Stimulated activated CD8-positive, alpha-beta memory T cell treated with anti-CD3 and anti-CD28 coated beads, Interleukin-12 subunit alpha, Interleukin-12 subunit beta, amount 100 ng/mL, for 1 hour (primary cell): ENCODE measurements at regions not wholly inside any gene's neighbourhood (a gene's known extent, or its start where the extent isn't known, plus 50 kb on each side); places are given as distances from the start of the nearest gene placed in this dataset.

Experiments
- DNase-seq: peaks from one replicate; pipeline ENCODE4 v3.0.0-alpha.2; 2020; ENCODE audit warnings: low read depth

DNA sequence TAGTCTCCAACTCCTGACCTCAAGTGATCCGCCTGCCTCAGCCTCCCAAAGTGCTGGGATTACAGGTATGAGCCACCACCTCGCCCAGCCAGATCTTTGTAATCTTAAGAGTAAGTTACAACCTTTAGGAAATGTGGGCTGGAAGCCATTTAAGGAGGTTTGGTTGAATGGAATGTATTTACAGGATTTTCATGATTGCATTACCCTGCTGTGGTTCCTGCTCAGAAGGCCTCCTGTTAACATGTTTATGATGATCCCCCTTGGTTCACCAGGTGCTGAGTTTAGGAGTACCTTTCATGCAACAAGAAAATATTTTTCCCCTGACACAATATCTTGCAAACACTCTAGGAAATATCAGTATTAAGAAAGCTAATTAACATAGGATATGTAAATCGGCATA, 187.4 kb upstream of the SH3BP4 start:
- DNase-seq: no peak

DNA sequence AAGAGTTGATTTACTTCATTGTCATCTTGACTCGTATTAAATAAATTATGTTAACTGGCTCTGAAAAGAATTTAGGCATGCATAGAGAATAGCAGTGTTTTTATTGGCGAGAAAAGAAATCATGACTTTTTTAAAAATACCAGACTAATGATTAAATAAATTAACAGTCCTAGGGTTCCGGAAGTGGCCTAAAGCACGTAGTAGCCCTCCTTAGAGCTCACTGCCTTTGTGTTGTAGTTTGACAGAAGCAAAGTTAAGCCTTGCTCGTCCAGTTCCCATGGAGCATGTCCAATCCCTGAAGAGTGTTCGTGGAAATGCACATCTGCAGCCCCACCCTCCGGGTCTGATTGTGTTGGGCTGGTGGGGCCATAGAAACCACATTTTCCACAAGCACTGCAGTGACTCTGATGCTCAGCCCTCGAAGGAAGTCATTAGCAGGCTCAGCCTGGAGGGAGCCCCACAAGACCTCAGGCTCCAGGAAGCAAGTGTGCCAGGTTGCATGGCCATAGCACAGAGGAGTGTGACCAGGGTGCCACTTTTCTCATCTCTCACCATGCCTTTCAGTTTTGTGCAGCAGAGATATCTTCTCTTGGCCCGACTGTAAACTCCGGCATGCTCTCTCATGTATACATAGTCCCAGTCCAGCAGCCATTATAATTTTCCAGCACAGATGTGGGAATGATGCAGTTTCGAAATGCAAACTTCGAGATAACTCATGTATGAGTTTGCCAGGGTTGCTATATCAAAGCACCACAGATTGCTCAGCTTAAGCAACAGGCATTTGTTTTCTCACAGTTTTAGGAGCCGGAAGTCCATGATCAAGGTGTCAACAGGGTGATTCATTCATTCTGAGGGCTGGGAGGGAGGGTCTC, 188.6 kb upstream of the SH3BP4 start:
- DNase-seq: no peak

DNA sequence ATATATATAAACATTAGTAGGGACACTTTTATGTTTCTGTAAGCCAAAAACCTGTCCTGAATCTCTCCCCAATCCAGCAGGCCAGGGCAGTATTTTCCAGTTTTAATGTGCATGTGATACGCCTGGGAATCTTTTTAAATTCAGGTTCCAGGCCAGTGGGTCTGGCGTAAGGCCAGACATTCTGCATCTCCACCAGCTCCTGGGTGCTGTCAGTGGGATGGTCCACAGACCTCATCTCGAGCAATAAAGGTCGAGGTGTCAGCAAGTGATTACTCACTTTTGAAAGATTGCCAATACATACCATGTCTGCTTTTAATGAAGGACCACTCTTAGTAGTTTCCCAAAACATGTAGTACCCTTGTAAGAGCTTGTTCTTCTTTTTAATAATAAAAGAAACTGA, 189.9 kb upstream of the SH3BP4 start:
- no peak for DNase-seq

DNA sequence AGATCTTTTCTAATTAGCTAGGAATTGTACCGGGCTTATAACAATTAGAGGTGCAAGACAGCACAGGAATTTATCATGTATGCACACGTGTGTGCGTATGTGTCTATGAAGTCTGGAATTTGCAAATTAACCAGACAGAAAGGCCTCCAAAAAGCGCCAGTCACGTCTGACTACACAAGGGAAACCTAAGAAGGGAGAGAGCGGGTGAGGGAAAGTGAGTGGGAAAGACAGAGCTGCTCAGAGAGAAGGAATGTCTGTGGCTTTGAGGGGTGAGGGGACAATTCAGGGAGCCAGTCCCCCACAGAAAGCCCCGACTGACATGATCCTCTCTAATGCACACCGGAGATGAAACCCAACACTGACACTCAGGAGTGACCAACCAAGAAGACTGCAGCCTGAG, 197.7 kb upstream of the SH3BP4 start:
- no peak for DNase-seq

DNA sequence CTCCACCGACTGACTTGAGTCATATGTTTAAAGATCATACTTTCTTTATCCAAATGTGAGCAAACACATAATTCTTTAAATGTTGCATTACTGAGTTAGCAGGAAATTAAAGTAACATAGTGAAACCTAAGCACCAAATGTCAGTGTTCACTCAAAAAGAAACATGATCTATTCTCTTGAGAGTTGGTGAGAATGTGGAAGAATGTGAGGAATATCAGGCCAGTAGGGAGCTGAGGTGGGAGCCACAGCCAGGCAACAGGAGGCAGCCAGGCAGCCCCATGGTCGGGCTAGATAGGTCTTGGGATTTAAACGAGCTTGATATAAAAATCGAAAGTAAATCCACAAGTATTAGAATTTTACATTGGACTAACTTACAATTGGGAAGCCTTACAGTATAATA, 198.1 kb upstream of the SH3BP4 start:
- no peak for DNase-seq

DNA sequence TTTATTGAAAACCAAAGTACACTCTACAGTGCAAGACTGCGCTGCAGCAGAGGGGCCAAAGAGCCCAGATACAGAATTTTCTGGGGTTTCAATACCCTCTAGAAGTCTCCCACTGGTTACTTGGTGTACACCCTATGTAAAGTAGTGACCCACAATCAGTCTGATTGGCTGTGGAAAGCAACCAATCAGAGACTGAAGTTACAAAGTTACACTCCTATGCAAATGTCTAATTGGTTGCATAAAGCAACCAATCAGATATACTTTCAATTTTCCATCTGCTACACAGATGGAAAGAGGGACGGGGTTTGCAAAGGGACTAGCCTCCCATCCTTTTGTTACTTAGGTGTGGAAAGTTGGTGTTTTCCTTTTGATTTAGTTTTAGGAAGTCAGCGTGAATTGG, 198.9 kb upstream of the SH3BP4 start:
- no peak for DNase-seq

DNA sequence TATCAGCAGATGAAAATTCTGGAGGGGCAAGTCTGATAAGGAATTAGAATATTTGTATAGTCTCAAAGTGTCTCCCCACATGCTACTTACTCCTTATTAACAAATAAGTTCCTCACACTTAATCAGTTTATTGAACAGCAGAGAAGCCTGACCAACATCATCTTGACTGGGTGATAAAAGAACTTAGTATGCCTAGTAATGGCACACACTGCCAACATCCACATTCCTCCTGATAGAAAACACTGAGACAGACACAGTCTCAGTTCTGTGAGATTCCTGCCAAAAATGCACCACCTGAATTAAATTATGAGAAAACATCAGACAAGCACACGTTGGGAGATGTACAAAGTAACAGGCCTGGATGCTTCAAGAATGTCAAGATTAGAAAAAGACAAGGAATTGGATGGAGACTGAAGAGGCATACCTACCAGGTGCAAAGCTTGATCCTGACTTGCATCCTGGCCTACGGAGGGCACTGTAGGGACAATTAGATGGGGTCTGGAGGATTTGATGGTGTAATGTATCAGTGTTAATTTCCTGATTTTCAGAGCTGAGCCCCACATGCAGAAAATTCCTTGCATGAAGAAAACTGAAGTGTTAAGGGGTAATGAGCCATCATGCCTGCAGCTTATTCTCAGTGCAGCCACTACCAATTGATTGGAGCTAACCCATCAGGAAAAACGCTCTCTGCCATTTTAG, 200.4 kb upstream of the SH3BP4 start:
- no peak for DNase-seq

DNA sequence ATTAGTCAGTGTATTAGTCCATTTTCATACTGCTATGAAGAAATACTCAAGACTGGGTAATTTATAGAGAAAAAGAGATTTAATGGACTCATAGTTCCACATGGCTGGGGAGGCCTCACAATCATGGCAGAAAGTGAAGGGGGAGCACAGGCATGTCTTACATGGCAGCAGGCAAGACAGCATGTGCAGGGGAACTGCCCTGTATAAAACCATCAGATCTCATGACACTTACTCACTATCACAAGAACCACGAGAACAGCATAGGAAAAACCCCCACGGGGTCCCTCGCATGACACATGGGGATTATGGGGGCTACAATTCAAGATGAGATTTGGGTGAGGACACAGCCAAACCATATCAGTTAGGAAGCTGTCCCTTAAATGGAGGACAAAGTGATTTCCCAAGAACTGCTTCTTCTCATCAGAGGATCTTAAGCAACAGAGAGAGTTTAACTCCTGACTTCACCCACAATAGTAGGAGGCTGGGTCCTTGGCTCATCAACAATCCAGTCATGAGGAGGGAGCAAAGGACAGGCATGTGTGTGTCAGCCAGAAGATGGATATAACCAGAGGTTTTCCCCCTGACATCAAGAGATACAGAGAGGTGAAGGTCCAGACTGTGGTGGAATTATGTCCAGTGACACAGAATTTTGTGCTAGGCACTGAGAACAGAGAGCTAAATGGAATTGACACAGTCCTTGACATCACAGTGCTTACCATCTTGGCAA, 203.8 kb upstream of the SH3BP4 start:
- no peak for DNase-seq

DNA sequence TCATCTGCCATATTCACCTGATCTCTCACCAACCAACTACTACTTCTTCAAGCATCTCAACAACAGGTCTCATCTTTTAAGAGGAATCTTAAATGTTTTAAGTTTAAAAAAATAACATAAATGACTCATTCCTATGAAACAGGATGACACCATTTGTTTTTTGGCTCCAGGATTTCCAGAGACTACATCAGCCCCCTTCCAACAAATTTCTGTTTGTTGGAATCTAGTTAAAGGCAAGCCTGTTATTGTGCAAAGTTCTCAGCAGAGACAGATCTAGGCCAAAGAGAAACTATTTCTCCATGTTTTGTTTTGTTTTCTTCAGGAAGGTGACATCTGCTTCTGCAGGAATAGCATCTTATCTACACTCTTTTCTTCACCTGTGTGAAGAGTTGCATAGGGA, 204.8 kb upstream of the SH3BP4 start:
- DNase-seq: no peak

DNA sequence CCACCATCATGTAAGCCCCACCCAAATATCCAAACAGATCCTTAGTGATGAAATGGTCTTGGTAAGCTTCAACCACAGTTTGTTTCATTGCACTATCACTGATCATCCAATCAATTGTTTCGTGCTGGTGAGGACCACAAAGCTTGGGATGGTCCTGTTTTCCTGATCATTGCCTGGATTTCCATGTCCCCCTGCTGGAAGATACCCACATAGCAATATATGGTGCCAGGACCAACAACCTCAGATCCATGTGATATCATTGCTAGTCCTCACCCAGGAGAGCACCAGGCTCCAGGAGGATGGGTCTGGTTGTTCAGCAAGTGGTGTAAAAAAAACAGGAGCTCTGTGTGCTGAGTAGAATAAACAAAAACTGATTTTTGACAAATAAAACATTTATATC, 206.5 kb upstream of the SH3BP4 start:
- no peak for DNase-seq

DNA sequence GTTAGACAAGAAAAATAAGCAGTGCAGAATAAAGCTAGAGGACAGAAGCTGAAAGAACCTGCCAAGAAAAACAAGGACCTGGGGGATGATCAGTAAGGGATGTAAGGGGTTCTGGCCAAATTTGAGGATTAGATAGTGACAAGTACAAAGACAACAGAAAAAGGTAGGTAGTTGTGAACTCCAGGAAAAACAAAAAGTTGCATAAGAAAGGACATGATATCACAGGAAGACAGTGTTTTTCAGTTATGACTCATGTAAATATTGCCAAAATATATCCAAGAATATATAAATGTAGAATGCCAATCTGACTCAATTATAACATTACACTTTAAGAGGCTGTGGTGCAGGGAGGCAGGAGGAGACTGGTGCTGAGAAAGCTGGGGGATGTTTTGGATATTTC, 209.8 kb upstream of the SH3BP4 start:
- DNase-seq: no peak

DNA sequence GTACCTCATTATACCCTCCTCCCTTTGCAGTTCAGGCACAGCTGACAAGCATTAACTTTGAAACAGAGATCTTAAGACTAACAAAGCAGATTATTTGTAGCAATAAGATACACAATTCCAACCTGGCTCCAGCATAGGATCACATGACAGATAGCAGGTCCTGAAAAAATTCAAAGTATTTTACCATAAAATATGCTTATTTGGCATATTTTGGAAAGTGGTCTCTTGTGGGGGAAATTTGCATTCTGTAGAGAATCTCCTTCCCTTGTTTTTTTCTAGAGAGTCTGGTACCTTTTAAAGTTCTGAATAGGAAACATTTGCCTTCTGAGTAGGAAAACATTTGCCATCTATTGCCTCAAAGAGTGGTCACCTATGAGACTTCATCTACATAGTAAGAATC, 212.8 kb upstream of the SH3BP4 start:
- no peak for DNase-seq

DNA sequence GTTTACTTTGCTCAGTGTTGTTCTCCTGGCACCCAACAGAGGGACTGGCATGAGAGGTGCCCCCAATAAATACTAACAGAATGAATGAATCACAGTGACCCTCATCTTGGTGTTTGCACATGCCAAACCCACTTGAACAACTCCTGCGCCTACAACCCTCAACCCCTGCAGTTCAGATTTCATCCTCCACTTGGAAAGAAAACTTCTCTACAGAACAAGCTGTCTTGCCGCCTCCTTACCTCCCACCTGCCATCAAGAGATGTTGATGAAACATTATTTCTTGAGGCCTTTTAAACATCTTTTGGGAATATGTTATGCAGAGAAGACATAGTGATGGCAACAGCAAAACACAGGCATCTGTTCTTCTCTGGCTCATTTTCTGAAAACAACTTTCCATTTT, 216.0 kb upstream of the SH3BP4 start:
- no peak for DNase-seq

DNA sequence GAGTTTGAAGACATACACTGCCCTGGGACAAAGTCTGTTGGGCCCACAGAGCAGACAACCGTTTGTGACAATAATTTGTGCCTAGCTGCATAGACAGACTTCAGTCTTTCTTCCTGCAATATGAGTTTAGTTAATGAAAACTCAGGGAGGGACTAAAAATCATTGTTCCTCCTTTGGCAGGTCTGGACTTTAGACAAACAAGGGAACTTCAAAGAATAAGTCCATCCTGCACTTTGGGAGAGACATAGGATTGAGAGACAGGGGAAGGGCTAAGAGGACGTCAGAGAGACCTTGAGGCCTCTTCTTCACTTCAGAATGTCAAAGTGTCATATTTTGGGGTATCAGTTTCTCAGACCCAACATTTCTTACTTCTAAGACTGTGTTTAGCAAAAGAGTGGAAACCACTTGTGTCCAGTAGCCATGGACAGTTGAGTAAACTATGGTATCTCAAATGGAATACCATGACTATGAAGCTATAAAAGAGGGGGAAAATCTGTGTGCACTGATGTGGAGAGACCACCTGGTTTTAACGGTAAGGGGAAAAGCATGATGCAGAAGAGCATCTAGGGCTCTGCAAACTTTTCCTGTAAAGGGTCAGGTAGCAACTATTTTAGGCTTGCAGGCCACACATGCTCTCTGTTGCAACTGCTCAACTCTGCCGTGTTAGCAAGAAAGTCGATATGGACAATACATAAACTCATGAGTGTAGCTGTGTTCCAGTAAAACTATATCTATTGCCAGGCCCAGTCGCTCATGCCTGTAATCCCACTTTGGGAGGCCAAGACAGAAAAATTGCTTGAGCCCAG, 217.8 kb upstream of the SH3BP4 start:
- DNase-seq: no peak

DNA sequence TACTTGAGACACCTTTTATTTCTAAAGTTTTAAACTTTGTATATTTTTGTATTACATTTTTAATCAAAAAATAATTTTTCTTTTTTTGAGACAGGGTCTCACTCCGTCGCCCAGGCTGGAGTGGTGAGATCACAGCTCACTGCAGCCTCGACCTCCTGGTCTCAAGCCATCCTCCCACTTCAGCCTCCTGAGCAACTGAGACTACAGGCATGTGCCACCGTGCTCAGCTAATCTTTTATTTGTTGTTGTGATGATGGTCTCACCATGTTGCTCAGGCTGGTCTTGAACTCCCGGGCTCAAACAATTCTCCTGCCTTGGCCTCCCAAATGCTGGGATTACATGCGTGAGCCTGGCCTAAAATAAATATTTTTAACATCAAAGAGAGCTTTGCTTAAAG, 218.7 kb upstream of the SH3BP4 start:
- DNase-seq: no peak

DNA sequence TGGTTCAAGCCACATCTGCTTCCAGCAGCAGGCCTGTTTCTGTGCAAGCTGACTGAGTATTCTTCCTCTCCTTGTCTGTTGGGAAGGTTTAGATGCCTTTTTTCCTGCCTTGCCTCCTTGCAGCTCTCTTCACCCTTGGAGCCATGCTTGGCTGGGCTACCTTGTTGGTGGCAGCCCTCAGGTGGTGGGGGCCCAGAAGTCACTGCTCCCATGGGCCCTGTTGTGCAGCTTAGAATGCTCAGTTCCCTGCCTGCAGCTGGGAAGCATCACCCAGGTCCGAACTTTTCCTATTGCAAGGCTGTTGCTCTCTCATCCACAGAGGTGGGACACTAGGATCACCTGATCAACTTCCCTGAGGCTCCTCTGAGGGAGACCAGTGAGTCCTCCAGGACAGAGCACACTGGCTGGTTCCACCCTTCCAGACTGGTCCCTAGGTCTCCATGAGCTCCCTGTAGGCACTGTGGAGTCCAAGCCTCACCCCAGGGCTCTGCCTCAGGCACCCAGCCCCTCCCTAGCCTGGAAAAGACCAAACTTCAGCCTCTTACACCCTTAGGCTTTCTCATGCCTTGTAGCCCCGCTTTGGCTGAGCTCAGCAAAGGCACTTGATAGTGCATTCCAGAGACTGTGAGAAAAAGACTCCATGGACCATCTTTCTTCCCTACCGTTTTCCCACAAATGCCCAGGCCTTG, 219.3 kb upstream of the SH3BP4 start:
- DNase-seq: no peak

DNA sequence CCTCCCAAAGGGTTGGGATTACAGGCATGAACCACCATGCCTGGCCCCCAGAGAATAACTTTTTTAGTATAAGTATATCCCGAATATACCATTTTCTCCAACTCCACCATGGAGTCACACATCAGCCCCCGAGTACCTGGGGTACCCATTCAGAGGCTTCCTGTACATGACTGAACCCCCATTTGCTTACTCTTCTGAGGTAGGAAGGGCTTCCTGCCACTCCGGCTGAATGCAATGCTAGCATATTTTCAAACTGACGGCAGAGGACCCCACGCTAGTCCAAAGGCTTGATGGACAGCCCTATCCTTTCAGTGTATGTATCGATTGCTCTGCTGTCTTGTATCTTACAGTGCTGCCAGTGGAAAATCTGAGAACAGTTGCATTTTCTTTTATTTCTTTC, 220.6 kb upstream of the SH3BP4 start:
- DNase-seq: no peak

DNA sequence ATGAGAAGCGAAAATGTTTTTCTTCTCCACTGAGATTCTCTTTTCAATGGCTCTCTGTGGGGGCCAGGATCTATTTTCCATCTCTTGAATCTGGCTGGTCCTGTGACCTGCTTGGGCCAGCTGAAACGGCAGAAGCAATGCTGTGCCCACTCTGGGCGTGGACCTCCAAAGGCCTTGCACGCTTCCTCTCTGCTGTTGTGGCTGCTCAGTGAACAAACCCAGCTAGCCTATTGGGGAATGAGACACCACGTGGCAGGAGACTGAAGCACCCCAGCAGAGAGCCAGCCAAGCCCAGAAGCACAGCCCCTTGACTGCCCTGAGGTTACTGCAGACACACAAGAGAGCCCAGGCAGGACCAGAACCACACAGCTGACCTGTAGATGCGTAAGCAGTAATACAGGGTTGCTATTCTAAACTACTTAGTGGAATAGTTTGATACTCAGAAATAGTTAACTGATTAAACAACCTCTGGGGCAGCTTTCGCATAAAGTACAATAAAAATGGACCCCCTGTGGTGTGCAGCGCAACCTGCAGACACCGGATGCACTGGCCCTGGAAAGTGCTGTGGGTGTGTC, 221.7 kb upstream of the SH3BP4 start:
- no peak for DNase-seq

DNA sequence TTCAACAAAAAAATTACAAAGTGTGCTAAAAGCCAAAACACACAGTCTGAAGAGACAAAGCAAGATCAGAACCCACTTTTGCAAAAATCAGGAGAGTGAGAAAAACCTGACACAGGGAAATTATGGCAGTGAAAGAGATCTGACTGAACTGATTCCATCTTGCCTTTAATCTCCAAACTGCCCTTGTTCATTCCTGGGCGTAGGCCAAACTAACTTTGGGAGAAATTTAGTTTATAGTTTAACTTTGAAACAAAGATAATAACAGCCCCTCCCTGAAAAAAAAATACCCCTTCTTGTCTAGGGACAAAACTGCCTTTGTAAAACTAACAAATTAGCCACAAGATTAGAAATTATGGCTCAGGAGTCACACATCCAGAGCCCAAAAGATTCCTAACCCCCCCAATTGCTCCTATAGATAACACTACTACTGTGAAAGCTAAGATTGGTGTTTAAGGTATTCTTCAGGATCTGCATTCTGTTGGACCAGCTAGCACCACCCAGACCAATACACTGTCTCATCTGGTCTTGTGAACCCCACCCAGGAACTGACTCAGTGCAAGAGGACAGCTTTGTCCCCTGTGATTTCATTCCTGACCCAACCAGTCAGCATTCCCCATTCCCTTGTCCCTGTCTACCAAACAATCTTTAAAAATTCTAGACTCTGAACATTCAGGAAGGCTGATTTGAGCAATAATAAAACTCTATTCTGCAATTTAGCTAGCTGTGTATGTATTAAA, 226.1 kb upstream of the SH3BP4 start:
- DNase-seq: no peak

DNA sequence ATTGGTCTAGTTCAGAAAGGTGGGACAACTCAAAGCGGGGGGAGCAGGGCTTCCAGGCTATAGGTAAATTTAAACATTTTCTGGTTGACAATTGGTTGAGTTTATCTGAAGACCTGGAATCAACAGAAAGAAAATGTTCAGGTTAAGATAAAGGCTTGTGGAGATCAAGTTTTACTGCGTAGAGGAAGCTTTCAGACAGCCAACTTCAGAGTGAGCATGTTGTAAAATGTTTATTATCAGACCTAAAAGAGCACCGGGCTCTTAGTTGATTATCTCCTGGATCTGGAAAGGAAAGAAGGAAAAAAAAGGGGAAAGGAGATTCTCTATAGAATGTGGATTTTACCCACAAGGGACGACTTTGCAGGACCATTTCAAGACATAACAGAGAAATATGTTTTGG, 227.0 kb upstream of the SH3BP4 start:
- no peak for DNase-seq

DNA sequence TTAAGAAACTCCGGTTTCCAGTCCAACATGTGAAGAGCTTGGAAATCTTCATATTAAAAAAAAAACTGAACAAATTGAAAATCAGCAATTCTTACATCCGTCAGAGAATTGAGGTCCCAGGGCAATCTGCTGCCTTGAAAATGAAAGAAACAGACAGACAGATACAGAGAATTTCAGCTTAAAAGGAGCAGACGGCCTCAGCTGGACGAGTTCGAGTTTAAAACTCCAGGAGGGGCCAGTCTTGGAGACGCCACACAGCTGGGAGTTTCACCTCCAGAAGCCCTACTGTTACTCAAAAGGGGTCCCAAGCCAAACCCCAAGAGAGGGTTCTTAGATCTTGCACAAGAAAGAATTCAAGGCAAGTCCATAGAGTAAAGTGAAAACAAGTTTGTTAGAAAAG, 226.5 kb upstream of the ARL4C start:
- DNase-seq: no peak
